Erythroblast (primary cell): ENCODE measurements at regions not wholly inside any gene's neighbourhood (a gene's known extent, or its start where the extent isn't known, plus 50 kb on each side); places are given as distances from the start of the nearest gene placed in this dataset.

Experiments
- GATA1 ChIP-seq: IDR thresholded peaks from 2 replicates; pipeline ENCODE4 v1.6.1; 2011; ENCODE audit warnings: low read depth, mild to moderate bottlenecking, control low read depth, low read length, moderate library complexity
- POLR2A ChIP-seq: IDR thresholded peaks from 2 replicates; pipeline ENCODE4 v1.6.1; 2011; ENCODE audit warnings: mild to moderate bottlenecking, low read length

GRCh38 chr6:76817429-76817828 is 645.9 kb downstream of the HTR1B start:
- TF ChIP-seq POLR2A = no peak
- TF ChIP-seq GATA1 = no peak
